G401 (cell line): ENCODE measurements at regions not wholly inside any gene's neighbourhood (a gene's known extent, or its start where the extent isn't known, plus 50 kb on each side); places are given as distances from the start of the nearest gene placed in this dataset.
"Not testable (repeated sequence)": the region's sequence is repeated elsewhere in the genome, so short reads cannot be mapped to it uniquely, and the experiment has no call there.

Experiments used
- DNase-seq: peaks from one replicate; pipeline ENCODE4 v3.0.0-alpha.2; 2015; ENCODE audit warnings: low spot score
- in situ Hi-C: cut with HindIII; loops from 2 replicates; pipeline ENCODE4 v1.10.0; 2016; ENCODE audit warnings: low sequenced_read_pairs, mixed read lengths

DNA sequence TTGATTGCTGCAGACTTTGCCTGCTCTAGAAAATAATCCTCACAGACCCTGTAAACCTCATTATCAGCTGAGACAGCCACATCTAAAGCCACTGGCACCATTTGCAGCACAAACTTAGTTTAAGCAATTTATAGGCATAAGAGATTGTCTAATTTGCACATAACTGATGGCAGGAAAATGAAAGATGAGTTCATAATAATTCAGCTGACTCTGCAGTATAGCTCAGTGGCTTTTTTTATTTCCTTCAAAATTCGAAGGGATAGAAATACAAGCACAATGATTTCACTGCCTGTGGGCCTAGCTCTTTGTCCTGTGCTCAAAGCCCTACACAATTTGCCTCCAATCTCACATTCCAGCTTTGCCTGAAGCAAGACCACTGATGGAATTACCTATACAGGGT is 341.2 kb downstream of the RAD51AP2 start:
- in situ Hi-C loops = no loop called here
- no peak for DNase-seq

DNA sequence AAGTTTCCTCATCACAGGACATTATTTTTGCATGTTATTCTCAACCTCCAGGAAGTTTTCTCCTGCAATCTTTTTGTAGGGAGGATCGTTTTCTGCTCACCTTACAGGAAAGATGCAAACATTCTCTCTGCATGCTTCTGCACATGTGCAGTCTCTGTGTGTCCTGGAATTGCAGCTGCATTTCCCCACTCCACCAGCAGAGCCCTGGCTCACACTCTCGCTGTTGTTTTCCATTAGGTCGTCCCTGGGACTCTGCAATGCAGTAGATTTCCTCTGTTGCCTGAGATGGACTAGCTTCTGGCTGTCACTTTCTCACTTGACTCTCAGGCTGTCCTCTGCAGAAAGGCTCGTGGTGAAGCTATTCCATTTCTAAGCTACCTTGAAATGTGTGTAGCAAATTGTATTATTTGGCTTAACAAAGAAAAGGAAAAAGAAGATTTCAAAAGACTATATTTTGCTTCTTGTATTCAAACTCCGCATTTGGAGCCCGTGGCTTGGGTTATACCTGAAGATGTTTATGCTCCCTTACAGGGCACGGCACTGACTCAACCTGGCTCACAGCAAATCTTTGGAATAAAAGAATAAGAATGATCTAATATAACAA is 346.7 kb downstream of the RAD51AP2 start:
- in situ Hi-C loops = no loop called here
- peak; percentile 35 for DNase-seq

GRCh38 chr2:17166506-17166905 is 351.7 kb downstream of the RAD51AP2 start:
- in situ Hi-C loops = no loop called here
- DNase-seq = peak; percentile 79

DNA sequence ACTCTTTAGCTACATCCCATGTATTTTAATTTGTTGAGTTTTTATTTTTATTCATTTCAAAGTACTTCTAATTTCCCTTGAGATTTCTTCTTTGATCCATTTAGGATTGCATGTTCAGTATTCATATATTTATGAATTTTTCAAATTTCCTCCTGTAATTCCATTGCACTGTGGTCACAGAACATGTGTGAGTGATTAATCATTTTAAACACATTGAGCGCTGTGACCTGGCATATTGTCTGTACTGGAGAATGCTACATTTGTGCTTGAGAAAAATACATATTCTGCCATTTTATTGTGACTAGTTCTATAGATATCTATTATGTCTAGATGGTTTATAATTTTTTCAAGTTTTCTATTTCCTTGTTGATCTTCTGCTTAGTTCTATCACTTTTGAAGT is 353.7 kb downstream of the RAD51AP2 start:
- in situ Hi-C loops = no loop called here
- DNase-seq = no peak

GRCh38 chr2:17163638-17164037 is 354.6 kb downstream of the RAD51AP2 start:
- in situ Hi-C loops = no loop called here
- DNase-seq = no peak

GRCh38 chr2:17162713-17163112 is 355.5 kb downstream of the RAD51AP2 start:
- in situ Hi-C loops = no loop called here

DNA sequence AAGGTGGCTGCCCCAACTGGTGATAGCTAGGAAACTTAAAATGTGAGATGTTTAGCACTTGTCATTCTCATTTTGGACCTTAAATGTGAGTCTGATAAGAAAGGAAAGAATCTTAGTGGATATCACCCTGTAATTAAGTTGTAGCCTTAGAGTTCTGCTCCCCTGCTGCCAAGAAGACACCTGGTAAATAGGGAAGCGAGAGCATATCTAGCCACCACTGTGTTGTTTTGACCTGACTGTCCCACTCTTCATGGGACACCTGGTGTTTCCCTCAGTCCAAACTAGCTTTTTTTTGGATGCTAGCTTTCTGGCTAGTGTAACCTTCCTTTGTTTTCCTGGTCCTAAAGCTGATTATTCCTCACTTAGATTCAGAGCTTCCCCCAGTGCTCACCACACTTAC is 357.6 kb downstream of the RAD51AP2 start:
- in situ Hi-C loops = no loop called here
- DNase-seq = no peak

More at GRCh38 chr2:17162713-17163112, 355.5 kb downstream of the RAD51AP2 start:
- DNase-seq = no peak

DNA sequence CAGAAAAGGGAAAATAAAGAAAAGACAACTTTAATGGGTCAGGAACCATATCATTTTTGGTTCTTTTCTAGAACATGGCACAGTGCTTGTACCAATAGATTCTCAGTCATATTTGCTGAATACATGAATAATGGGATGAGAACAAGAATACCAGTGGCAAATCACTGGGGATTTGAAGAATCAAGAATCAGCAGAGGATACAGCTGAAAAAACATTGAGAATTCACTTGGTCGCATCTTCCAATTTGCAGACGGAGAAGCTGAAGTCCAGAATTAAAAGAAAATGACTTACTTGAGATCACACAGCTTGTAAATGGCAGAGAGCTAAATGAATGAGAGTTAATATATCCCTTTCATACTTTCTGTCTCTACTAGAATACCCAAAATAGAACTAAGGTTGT is 362.2 kb downstream of the RAD51AP2 start:
- no peak for DNase-seq
- in situ Hi-C loops = no loop called here

- no peak for DNase-seq
- in situ Hi-C loops = no loop called here
These were observed 368.3 kb downstream of the RAD51AP2 start for GRCh38 chr2:17149945-17150344.

DNA sequence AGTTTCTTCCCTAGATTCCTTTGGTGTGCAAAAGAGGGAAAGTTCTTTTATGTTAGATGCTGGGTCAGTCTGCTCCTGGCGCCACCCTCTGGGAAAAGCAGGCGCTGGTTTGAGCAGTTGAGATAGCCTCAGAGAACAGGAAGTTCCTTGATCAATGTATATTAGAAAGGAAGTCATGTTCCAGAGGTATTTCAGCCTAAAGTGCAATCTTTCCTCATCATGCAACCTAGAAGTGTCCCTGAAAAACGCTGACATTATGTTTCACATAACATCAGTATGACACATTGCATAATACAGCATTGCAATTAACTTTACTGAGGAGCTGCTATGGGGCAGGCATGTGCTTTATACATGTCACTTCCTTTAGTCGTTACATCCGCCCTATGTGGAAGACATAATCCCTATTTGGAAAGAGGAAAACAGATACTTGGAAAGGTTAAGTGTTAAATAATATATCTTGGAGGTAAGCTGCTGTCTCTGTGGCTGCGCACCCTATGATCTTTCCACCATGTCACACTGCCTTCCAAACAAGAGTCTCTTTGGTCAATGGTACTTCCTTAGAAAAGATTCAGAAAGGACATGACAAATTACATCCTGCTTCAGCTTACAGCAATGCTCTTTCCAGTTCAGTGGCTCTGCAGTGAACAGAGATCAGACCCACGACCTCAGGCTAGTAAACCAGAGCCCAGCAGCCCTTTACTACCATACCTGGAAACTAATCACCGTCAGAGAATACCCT is 369.7 kb downstream of the RAD51AP2 start:
- in situ Hi-C loops = no loop called here
- peak; percentile 8 for DNase-seq

- in situ Hi-C loops = no loop called here
- DNase-seq = no peak
These were observed 371.9 kb downstream of the RAD51AP2 start for GRCh38 chr2:17146358-17146757.

DNA sequence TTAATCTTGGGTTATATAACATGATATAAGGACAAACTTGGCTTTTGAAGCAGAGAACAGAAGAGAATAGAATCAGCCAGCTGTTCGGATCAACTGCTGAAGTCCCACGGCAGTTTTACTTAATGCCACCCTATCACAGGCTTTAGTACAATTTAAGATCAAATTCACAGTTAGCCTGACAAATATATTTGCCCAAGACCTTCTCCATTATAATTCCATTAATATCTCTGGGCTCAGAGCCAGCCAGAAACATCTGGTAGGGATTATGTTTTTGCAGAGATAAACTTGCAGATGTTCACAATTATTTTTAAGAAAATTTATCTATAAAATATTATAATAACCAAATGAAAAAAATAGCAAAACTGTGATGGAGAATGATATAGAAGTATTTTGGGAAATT is 381.4 kb downstream of the RAD51AP2 start:
- no peak for DNase-seq
- in situ Hi-C loops = no loop called here

DNA sequence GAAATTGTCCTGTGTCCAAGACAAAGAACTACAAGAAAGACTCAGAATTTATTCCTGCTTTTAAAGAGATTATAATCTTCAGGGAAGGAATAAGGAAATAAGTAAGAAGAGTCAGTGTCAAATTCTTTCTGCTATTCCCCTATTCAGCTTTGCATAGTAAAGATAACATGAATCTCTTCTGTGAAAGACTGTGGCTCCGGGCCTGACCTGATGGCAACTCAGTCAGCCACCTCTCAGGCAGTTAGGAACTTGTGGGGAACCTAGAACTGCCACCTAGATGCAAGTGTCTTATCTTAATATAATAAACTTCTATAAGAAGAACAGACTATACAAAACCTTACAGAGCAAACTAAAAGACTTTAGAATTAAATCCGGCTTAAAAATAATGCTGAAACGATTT is 382.0 kb downstream of the RAD51AP2 start:
- in situ Hi-C loops = no loop called here
- no peak for DNase-seq

DNA sequence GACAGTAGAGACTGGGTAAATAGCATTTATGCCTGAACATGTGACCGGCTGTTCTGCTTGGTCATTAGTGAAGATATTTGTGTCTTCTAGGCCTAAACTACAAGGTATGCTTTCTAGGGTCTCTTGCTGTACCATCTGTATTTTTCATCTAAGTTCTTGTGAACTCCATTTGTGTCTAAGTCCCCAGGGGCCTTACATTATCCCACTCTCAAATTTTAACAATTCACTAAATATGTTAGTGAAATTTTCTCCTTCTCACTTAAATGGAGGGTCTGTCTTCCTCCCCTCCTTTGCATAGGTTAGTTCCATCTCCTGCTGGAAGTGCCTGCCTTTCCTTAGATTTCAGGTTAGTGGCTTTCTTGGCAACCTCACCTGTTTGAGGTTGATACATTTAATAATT is 382.6 kb downstream of the RAD51AP2 start:
- no peak for DNase-seq
- in situ Hi-C loops = no loop called here

DNA sequence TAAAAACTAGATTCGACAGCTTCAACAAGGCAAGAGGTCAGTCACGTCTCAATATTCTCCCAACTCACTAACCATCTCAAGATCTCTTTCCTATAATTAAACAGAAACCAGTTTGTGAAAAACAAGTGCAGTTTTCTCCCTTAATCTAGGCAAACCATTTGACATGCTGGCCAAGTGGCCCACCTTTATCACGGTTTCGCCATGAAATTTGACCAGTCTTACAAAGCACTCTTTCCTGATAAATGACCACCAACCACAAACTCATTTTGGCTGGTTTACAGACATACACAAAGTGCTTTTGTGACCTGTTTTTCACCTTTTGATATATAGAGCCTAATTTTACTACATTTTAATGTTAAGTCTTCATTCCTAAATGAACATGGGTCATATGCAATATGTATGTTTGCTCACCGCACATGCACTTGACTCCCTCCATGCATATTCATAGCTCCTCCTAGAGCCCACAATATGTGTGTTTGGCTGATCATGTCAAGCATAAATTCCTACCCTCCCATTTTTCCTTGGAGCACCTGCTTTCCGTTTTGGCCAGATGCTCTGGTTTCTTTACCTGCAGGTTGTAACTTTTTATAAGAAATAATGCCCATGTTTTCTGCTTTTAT is 385.1 kb downstream of the RAD51AP2 start:
- in situ Hi-C loops = no loop called here
- DNase-seq = no peak

DNA sequence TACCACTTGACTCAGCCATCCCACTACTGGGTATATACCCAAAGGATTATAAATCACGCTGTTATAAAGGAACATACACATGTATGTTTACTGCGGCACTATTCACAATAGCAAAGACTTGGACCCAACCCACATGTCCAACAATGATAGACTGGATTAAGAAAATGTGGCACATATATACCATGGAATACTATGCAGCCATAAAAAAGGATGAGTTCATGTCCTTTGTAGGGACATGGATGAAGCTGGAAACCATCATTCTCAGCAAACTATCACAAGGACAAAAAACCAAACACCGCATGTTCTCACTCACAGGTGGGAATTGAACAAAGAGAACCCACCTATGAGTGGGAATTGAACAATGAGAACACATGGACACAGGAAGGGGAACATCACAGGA is 387.6 kb downstream of the RAD51AP2 start:
- DNase-seq, in situ Hi-C loops: not testable (repeated sequence)

- in situ Hi-C loops = no loop called here
- no peak for DNase-seq
These were observed 392.1 kb downstream of the RAD51AP2 start for GRCh38 chr2:17125989-17126620.

DNA sequence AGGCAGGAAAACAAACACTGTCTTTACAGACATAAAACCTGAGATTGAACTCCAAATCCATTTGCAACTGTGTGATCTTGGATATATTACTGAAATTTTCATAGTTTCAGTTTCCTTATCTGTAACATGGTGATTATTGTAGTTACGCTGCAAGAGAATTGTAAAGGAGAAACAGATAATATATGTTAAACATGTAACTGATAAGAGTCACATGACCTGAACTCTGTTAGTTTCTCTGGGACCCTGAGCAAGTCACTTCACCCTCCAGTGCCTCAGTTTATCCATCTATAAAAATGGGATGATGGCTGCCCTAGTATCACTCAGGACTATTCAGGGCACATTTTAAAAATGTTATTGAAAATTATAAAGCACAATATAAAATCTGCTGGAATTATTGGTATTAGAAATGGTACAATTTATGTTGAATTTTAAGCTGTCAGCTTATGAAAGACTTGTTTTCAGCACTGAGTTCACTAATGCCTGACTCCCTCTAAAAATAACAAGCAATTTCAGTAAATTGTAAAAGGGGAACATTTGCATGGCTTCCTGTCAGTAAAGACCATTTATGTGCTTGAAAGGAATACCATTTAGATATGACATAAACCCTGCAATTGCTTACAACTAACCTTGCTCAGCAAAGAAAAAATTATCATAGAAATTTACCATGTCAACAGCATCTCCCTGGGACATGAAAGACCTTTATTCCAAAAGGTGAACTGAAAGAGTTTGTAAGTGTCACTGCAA is 393.5 kb downstream of the RAD51AP2 start:
- no peak for DNase-seq
- in situ Hi-C loops = no loop called here

DNA sequence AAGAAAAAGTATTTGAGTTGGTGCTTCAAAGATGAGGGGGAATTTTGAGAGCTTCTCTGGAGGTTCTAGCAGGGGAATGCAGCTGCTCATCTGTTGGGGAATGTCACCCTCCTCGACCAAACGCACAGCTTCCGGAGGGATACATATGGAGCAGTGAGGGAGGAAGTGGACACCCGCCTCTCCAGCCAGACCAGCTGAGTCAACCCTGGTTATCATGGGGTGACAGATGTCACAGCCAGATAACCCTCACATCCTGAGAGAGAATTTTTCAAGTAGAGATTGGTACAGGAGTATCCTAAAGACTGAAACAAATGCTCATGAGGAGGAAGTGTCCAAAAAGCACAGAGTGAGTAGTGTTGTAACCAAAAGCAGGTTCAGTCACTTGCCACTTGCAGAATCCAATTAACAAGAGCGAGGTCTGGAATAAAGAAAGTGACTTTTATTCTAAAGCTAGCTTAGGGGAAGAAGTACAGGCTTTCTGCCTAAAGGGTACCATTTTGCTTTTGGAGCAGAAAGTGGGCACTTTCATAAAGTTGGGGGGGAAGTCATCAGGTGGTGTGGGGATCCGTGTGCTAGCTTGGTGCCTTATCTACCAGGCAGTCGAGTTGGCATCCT is 395.2 kb downstream of the RAD51AP2 start:
- no peak for DNase-seq
- in situ Hi-C loops = no loop called here
